Fibroblast of lung (primary cell): ENCODE measurements at regions not wholly inside any gene's neighbourhood (a gene's known extent, or its start where the extent isn't known, plus 50 kb on each side); places are given as distances from the start of the nearest gene placed in this dataset.

ENCODE experiments used
- DNase-seq, 2 donors: peaks; one replicate each; pipeline versions ENCODE4 v3.0.0 to v3.0.0-alpha.2; 2010; ENCODE audit warnings: low read depth in 2 of 2
- H2AFZ ChIP-seq: 2 replicates; pipeline ENCODE4 v1.5.1; 2012; ENCODE audit warnings: low read length, control low read depth, inconsistent platforms
- H3K27ac ChIP-seq: 2 replicates; pipeline ENCODE4 v1.5.1; 2011; ENCODE audit warnings: low read length, control low read depth; ENCODE audit not compliant: insufficient read depth
- H3K27me3 ChIP-seq: 2 replicates; pipeline ENCODE4 v1.5.1; 2011; ENCODE audit warnings: mild to moderate bottlenecking, low read length; ENCODE audit not compliant: control insufficient read depth, insufficient read depth
- H3K36me3 ChIP-seq: 2 replicates; pipeline ENCODE4 v1.5.1; 2011; ENCODE audit warnings: low read length; ENCODE audit not compliant: control insufficient read depth, insufficient read depth
- H3K4me1 ChIP-seq: 2 replicates; pipeline ENCODE4 v1.5.1; 2011; ENCODE audit warnings: low read length; ENCODE audit not compliant: control insufficient read depth, insufficient read depth; ENCODE audit errors: extremely low read depth
- H3K4me2 ChIP-seq: 2 replicates; pipeline ENCODE4 v1.5.1; 2011; ENCODE audit warnings: low read length, control low read depth; ENCODE audit not compliant: insufficient read depth; ENCODE audit errors: extremely low read depth
- H3K4me3 ChIP-seq, 4 experiments: fragments of 200-600 bp in 1 of 4; sonication (generic) in 1 of 4; replicated peaks in 1 of 4; 2 replicates each; pipeline ENCODE4 v1.5.1; 2011 to 2016; ENCODE audit warnings: low read length in 4 of 4, low read depth in 3 of 4, mild to moderate bottlenecking in 3 of 4, control low read depth in 2 of 4, inconsistent platforms in 1 of 4, mixed read lengths in 1 of 4; ENCODE audit not compliant: insufficient read depth in 1 of 4; ENCODE audit errors: control extremely low read depth in 1 of 4
- H3K79me2 ChIP-seq: 2 replicates; pipeline ENCODE4 v1.5.1; 2012; ENCODE audit warnings: mild to moderate bottlenecking, low read length, inconsistent platforms; ENCODE audit not compliant: control insufficient read depth, insufficient read depth
- H3K9ac ChIP-seq: 2 replicates; pipeline ENCODE4 v1.5.1; 2011; ENCODE audit warnings: mild to moderate bottlenecking, low read length, control low read depth; ENCODE audit not compliant: insufficient read depth
- H3K9me3 ChIP-seq: 2 replicates; pipeline ENCODE4 v1.5.1; 2012; ENCODE audit warnings: low read depth, low read length; ENCODE audit not compliant: control insufficient read depth, insufficient read depth
- H4K20me1 ChIP-seq: 2 replicates; pipeline ENCODE4 v1.5.1; 2011; ENCODE audit warnings: low read length; ENCODE audit not compliant: control insufficient read depth, insufficient read depth; ENCODE audit errors: extremely low read depth
- EZH2 ChIP-seq: IDR thresholded peaks from 2 replicates; pipeline ENCODE4 v1.5.1; 2012; ENCODE audit warnings: low read length, control low read depth, mild to moderate bottlenecking; ENCODE audit errors: missing control alignments
- TF ChIP-seq, protein P1 (sequence below), 2 donors: IDR thresholded peaks in 1 of 2; conservative IDR thresholded peaks in 1 of 2; 1 replicate in 1 of 2; 2 replicates in 1 of 2; pipeline ENCODE4 v1.5.1; 2011 to 2012; ENCODE audit warnings: low read length in 2 of 2, control low read depth in 1 of 2, inconsistent platforms in 1 of 2, low read depth in 1 of 2, mild to moderate bottlenecking in 1 of 2

DNA sequence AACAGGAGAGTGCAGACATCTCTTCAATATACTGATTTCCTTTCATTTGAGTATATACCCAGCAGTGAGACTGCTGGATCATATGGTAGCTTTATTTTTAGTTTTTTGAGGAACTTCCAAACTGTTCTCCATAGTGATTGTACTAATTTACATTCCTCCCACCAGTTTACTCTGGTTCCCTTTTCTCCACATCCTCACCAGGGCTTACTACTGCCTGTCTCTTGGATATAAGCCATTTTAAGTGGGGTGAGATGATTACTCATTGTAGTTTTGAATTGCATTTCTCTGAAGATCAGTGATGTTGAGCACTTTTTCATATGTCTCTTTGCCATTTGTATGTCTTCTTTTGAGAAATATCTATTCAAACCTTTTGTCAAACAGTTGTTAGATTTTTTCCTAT lies 64.9 kb upstream of the HMGCLL1 start:
- Histone ChIP-seq H3K4me2 (no peak overlapping the region), H4K20me1 (no peaks in the 10 kb centered on the region), H3K27me3 (no peaks in the 10 kb centered on the region), H2AFZ (no peak overlapping the region), H3K4me1 (no peaks in the 10 kb centered on the region), H3K27ac (no peak overlapping the region), H3K9me3 (no peaks in the 10 kb centered on the region), H3K9ac (no peak overlapping the region), H3K4me3 (no peak overlapping the region), H3K79me2 (no peaks in the 10 kb centered on the region), H3K36me3 (no peaks in the 10 kb centered on the region)
- peak; percentile 36 to 58 for DNase-seq
- no peak for TF ChIP-seq EZH2
- TF ChIP-seq, protein P1, sequence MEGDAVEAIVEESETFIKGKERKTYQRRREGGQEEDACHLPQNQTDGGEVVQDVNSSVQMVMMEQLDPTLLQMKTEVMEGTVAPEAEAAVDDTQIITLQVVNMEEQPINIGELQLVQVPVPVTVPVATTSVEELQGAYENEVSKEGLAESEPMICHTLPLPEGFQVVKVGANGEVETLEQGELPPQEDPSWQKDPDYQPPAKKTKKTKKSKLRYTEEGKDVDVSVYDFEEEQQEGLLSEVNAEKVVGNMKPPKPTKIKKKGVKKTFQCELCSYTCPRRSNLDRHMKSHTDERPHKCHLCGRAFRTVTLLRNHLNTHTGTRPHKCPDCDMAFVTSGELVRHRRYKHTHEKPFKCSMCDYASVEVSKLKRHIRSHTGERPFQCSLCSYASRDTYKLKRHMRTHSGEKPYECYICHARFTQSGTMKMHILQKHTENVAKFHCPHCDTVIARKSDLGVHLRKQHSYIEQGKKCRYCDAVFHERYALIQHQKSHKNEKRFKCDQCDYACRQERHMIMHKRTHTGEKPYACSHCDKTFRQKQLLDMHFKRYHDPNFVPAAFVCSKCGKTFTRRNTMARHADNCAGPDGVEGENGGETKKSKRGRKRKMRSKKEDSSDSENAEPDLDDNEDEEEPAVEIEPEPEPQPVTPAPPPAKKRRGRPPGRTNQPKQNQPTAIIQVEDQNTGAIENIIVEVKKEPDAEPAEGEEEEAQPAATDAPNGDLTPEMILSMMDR (conservative IDR thresholded peaks at IDR 0.05 in 1 of 2, IDR thresholded peaks at IDR 0.05 in 1 of 2; ENCODE audit: low read depth in 1 of 2, low read length in 2 of 2): no peak

DNA sequence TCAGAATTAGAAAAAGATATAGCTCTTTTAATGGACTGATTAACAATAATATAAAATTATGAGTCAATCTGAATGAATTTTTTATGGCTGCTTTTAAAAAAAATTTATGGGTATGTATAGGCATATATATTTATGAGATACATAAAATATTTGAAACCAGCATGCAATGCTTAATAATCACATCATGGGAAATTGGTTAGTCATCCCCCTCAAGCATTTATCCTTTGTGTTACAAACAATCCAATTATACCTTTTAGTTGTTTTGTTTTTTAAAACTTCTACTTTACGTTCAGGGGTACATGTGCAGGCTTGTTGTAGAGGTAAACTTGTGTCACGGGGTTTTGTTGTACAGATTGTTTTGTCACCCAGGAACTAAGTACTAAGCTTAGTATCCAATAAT lies 63.4 kb upstream of the HMGCLL1 start:
- H4K20me1 ChIP-seq: no peaks in the 10 kb centered on the region
- H3K9me3 ChIP-seq: no peaks in the 10 kb centered on the region
- H3K4me2 ChIP-seq: no peak overlapping the region
- H3K36me3 ChIP-seq: no peaks in the 10 kb centered on the region
- no peak overlapping the region for H3K27ac ChIP-seq
- no peak overlapping the region for H3K9ac ChIP-seq
- H3K4me3 ChIP-seq: no peak overlapping the region
- DNase-seq: no peak
- H3K79me2 ChIP-seq: no peaks in the 10 kb centered on the region
- H2AFZ ChIP-seq: no peak overlapping the region
- H3K27me3 ChIP-seq: no peaks in the 10 kb centered on the region
- TF ChIP-seq, protein P1 (conservative IDR thresholded peaks at IDR 0.05 in 1 of 2, IDR thresholded peaks at IDR 0.05 in 1 of 2; ENCODE audit: low read depth in 1 of 2, low read length in 2 of 2): no peak
- no peak for TF ChIP-seq EZH2
- no peaks in the 10 kb centered on the region for H3K4me1 ChIP-seq

DNA sequence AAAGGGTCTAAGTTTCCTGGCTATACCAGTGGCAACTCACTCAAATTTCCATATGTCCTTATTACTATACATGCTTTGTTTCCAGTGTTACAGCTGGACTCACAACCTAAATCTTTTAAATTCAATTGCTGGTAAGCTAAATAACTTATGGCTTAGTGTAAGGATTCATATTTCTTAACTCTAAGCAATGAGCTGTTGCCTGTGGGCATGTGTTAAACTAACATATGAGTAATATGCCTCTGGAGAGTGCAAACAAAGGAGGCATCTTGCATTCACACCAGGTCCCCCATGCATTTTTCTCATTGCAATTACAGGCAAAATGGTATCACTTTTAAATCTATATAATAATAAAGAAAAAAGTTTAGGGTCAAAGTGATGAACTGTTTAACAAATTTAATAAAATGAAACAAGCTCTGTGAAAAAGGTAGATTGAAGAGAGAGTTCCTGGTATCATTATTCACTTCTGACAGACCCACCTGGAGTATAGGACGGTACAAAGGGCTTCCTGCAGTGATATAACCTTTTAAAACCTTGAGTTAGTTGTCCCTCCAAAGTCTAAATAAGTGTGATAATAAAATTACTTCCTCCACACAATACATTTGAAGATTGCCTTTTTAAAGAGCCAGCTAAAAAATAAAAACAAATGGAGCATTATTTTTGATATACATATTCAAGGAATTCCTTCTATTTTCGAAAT lies 57.6 kb upstream of the HMGCLL1 start:
- H3K4me3 ChIP-seq: no peak overlapping the region
- H3K27ac ChIP-seq: no peak overlapping the region
- H3K27me3 ChIP-seq: no peaks in the 10 kb centered on the region
- TF ChIP-seq EZH2: no peak
- TF ChIP-seq, protein P1 (conservative IDR thresholded peaks at IDR 0.05 in 1 of 2, IDR thresholded peaks at IDR 0.05 in 1 of 2; ENCODE audit: low read depth in 1 of 2, low read length in 2 of 2): no peak
- H3K9me3 ChIP-seq: no peaks in the 10 kb centered on the region
- H3K9ac ChIP-seq: no peak overlapping the region
- peak; percentile 50 to 66 for DNase-seq
- H3K4me2 ChIP-seq: no peak overlapping the region
- no peaks in the 10 kb centered on the region for H3K79me2 ChIP-seq
- no peaks in the 10 kb centered on the region for H3K4me1 ChIP-seq
- H4K20me1 ChIP-seq: no peaks in the 10 kb centered on the region
- H3K36me3 ChIP-seq: no peaks in the 10 kb centered on the region
- H2AFZ ChIP-seq: no peak overlapping the region
